B cell (primary cell): ENCODE measurements at regions not wholly inside any gene's neighbourhood (a gene's known extent, or its start where the extent isn't known, plus 50 kb on each side); places are given as distances from the start of the nearest gene placed in this dataset.

Experiments
- ATAC-seq: fragments of 200-7000 bp; cut with Tn5 transposase; one replicate; pipeline ENCODE4 v1.10.0; 2021; ENCODE audit warnings: low read depth, mild to moderate bottlenecking, moderate number of reproducible peaks, moderate library complexity
- CTCF ChIA-PET: fragments of 350-600 bp; sonication (Branson Sonifier 250); formaldehyde crosslinking; loops from one replicate; lab custom pipeline; 2021; ENCODE audit warnings: antibody characterized with exemption, inconsistent platforms; lab: Charles Lee
- POLR2A ChIA-PET: fragments of 350-600 bp; sonication (Branson Sonifier 250); formaldehyde crosslinking; loops from one replicate; lab custom pipeline; 2021; ENCODE audit warnings: antibody characterized with exemption; lab: Charles Lee
- DNase-seq: peaks from one replicate; pipeline ENCODE4 v3.0.0; 2013
- H2AFZ ChIP-seq: 2 replicates; pipeline ENCODE4 v1.6.1; 2012; ENCODE audit warnings: mild to moderate bottlenecking, low read depth, low read length; ENCODE audit not compliant: insufficient read depth, poor library complexity, severe bottlenecking
- H3K27ac ChIP-seq, 2 donors: 1 replicate in 1 of 2; 2 replicates in 1 of 2; pipeline ENCODE4 v1.5.1; 2012 to 2013; ENCODE audit warnings: low read length in 2 of 2, mild to moderate bottlenecking in 2 of 2, moderate library complexity in 1 of 2
- H3K27me3 ChIP-seq, 4 experiments: fragments of 200-600 bp in 1 of 4; sonication (generic) in 1 of 4; replicated peaks in 1 of 4; 1 replicate in 2 of 4; 2 replicates in 2 of 4; pipeline versions ENCODE4 v1.6.1 to v1.7.0; 2013 to 2016; ENCODE audit warnings: low read length in 3 of 4, mild to moderate bottlenecking in 2 of 4, mixed read lengths in 1 of 4, moderate library complexity in 1 of 4; ENCODE audit not compliant: insufficient read depth in 4 of 4, control insufficient read depth in 3 of 4; ENCODE audit errors: control extremely low read depth in 1 of 4
- H3K36me3 ChIP-seq, 2 experiments: replicated peaks in 1 of 2; 1 replicate in 1 of 2; 2 replicates in 1 of 2; pipeline versions ENCODE4 v1.6.1 to v1.7.1; 2013; ENCODE audit warnings: low read length in 1 of 2; ENCODE audit not compliant: insufficient read depth in 2 of 2, control insufficient read depth in 1 of 2; ENCODE audit errors: control extremely low read depth in 1 of 2, extremely low read depth in 1 of 2
- H3K4me1 ChIP-seq, 2 donors: fragments of 200-600 bp in 1 of 2; sonication (generic) in 1 of 2; 1 replicate in 1 of 2; 2 replicates in 1 of 2; pipeline versions ENCODE4 v1.5.1 to v1.6.1; 2013 to 2017; ENCODE audit warnings: low read length in 2 of 2; ENCODE audit not compliant: control insufficient read depth in 2 of 2, insufficient read depth in 2 of 2
- H3K4me2 ChIP-seq: replicated peaks from 2 replicates; pipeline ENCODE3; 2012; ENCODE audit warnings: mild to moderate bottlenecking, low read depth, low read length; ENCODE audit not compliant: poor library complexity, severe bottlenecking
- H3K4me3 ChIP-seq, 5 experiments: fragments of 200-600 bp in 1 of 5; sonication (generic) in 1 of 5; 1 replicate in 3 of 5; 2 replicates in 2 of 5; pipeline versions ENCODE4 v1.5.1 to v1.7.0; 2011 to 2016; ENCODE audit warnings: low read length in 4 of 5, mild to moderate bottlenecking in 4 of 5, low read depth in 2 of 5, control low read depth in 1 of 5, moderate library complexity in 1 of 5; ENCODE audit not compliant: insufficient read depth in 1 of 5; ENCODE audit errors: control extremely low read depth in 1 of 5, extremely low read depth in 1 of 5
- H3K79me2 ChIP-seq: fragments of 200-600 bp; sonication (generic); one replicate; pipeline ENCODE4 v1.6.0; 2016; ENCODE audit warnings: low read length; ENCODE audit not compliant: control insufficient read depth, insufficient read depth
- H3K9ac ChIP-seq: fragments of 200-600 bp; sonication (generic); 2 replicates; pipeline ENCODE4 v1.6.1; 2017; ENCODE audit warnings: mild to moderate bottlenecking, low read length, moderate library complexity
- H3K9me3 ChIP-seq, 3 donors: one replicate each; pipeline versions ENCODE4 v1.6.1 to v1.7.1; 2013; ENCODE audit warnings: low read length in 2 of 3; ENCODE audit not compliant: control insufficient read depth in 2 of 3, insufficient read depth in 1 of 3; ENCODE audit errors: control extremely low read depth in 1 of 3
- H4K20me1 ChIP-seq: 2 replicates; pipeline ENCODE4 v1.6.0; 2012; ENCODE audit warnings: mild to moderate bottlenecking, low read length; ENCODE audit not compliant: insufficient read depth, control insufficient read depth, poor library complexity, severe bottlenecking
- H3K27ac Mint-ChIP-seq: one replicate; pipeline ENCODE4 v1.8.0; 2021; ENCODE audit warnings: mixed read lengths
- H3K27me3 Mint-ChIP-seq: one replicate; pipeline ENCODE4 v1.8.0; 2021; ENCODE audit warnings: mixed read lengths
- H3K4me1 Mint-ChIP-seq: one replicate; pipeline ENCODE4 v1.8.0; 2021; ENCODE audit warnings: mixed read lengths
- H3K4me3 Mint-ChIP-seq: one replicate; pipeline ENCODE4 v1.8.0; 2021; ENCODE audit warnings: mixed read lengths
- H3K9me3 Mint-ChIP-seq: one replicate; pipeline ENCODE4 v1.8.0; 2022; ENCODE audit warnings: mixed read lengths; ENCODE audit not compliant: insufficient read depth
- EZH2 ChIP-seq: IDR thresholded peaks from 2 replicates; pipeline ENCODE4 v1.6.1; 2012; ENCODE audit warnings: borderline replicate concordance, low read depth, mild to moderate bottlenecking, moderate library complexity, low read length; ENCODE audit not compliant: insufficient read depth, poor library complexity, severe bottlenecking
- WGBS: methylation state at CpG from one replicate; pipeline ENCODE4 v1.1.5; 2013; ENCODE audit warnings: missing lambda C conversion rate; ENCODE audit not compliant: insufficient coverage; 5-methylcytosine and 5-hydroxymethylcytosine counted together
- intact Hi-C: fragments of 100-400 bp; cut with micrococcal nuclease; formaldehyde crosslinking; loops from one replicate; pipeline ENCODE4 v1.10.0; 2022
- TF ChIP-seq, protein P1 (sequence below): fragments of 200-600 bp; IDR thresholded peaks from one replicate; pipeline ENCODE4 v1.8.0; 2022; ENCODE audit warnings: antibody characterized with exemption, mild to moderate bottlenecking

DNA sequence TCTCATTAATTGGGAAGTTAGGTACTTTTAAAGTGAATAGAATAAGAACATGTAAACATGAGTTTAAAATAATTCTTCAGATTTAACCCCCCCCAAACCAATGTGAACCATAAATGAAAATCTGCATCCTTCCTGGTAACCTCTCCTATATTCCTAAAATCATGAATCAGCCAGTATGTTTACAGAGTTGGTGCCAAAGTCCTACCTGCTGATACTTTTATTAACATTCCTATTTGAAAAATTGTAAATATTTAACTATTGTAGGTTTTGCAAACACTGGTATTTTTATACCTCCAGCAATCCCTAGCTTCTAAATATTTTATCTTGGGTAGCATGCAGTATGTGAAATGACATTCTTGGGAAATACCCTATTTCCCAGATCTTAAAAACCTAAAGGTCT, 278.2 kb downstream of the RAB38 start:
- no peak overlapping the region for H3K27ac Mint-ChIP-seq
- no peaks in the 10 kb centered on the region for H3K9me3 Mint-ChIP-seq
- Histone ChIP-seq H3K9ac (no peak overlapping the region), H3K9me3 (no peaks in the 10 kb centered on the region), H4K20me1 (no peaks in the 10 kb centered on the region), H3K36me3 (no peaks in the 10 kb centered on the region), H2AFZ (no peak overlapping the region), H3K27me3 (no peaks in the 10 kb centered on the region), H3K4me2 (no peak overlapping the region), H3K79me2 (no peaks in the 10 kb centered on the region), H3K27ac (no peak overlapping the region), H3K4me1 (no peaks in the 10 kb centered on the region), H3K4me3 (no peak overlapping the region)
- ChIA-PET POLR2A (no interaction called here), CTCF (no interaction called here)
- H3K4me1 Mint-ChIP-seq: no peaks in the 10 kb centered on the region
- no peak overlapping the region for H3K4me3 Mint-ChIP-seq
- no peak for TF ChIP-seq EZH2
- TF ChIP-seq, protein P1, sequence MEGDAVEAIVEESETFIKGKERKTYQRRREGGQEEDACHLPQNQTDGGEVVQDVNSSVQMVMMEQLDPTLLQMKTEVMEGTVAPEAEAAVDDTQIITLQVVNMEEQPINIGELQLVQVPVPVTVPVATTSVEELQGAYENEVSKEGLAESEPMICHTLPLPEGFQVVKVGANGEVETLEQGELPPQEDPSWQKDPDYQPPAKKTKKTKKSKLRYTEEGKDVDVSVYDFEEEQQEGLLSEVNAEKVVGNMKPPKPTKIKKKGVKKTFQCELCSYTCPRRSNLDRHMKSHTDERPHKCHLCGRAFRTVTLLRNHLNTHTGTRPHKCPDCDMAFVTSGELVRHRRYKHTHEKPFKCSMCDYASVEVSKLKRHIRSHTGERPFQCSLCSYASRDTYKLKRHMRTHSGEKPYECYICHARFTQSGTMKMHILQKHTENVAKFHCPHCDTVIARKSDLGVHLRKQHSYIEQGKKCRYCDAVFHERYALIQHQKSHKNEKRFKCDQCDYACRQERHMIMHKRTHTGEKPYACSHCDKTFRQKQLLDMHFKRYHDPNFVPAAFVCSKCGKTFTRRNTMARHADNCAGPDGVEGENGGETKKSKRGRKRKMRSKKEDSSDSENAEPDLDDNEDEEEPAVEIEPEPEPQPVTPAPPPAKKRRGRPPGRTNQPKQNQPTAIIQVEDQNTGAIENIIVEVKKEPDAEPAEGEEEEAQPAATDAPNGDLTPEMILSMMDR: no peak
- no peaks in the 10 kb centered on the region for H3K27me3 Mint-ChIP-seq
- DNase-seq (no peak), ATAC-seq (no peak)
- intact Hi-C loops: no loop called here

- DNase-seq: no peak
- CTCF ChIA-PET: no interaction called here
Measured at GRCh38 chr11:87894961-87895360, 280.3 kb downstream of the RAB38 start.

More at GRCh38 chr11:87894961-87895360, 280.3 kb downstream of the RAB38 start:
- no peak for TF ChIP-seq EZH2
- TF ChIP-seq, protein P1: no peak
- H3K27ac Mint-ChIP-seq: no peak overlapping the region
- no peak for ATAC-seq
- Histone ChIP-seq H3K27me3 (no peaks in the 10 kb centered on the region), H3K4me3 (no peak overlapping the region), H4K20me1 (no peaks in the 10 kb centered on the region), H3K79me2 (no peaks in the 10 kb centered on the region), H2AFZ (no peak overlapping the region), H3K27ac (no peak overlapping the region), H3K9ac (no peak overlapping the region), H3K4me2 (no peak overlapping the region), H3K4me1 (no peaks in the 10 kb centered on the region), H3K9me3 (no peaks in the 10 kb centered on the region), H3K36me3 (no peaks in the 10 kb centered on the region)
- no peak overlapping the region for H3K4me3 Mint-ChIP-seq
- no peaks in the 10 kb centered on the region for H3K4me1 Mint-ChIP-seq
- WGBS: no CpG with 5 or more reads among the region's 1 CpG
- POLR2A ChIA-PET: no interaction called here
- no peaks in the 10 kb centered on the region for H3K27me3 Mint-ChIP-seq
- H3K9me3 Mint-ChIP-seq: no peaks in the 10 kb centered on the region
- intact Hi-C loops: no loop called here
